Lung microvascular endothelial cell (primary cell): ENCODE measurements at regions not wholly inside any gene's neighbourhood (a gene's known extent, or its start where the extent isn't known, plus 50 kb on each side); places are given as distances from the start of the nearest gene placed in this dataset.
A peak's percentile ranks its signal among the peaks of the same experiment; 100 is the strongest.

Experiments used
- DNase-seq, 2 donors: peaks; one replicate each; pipeline versions ENCODE4 v3.0.0 to v3.0.0-alpha.2; 2010; ENCODE audit warnings: low read depth in 2 of 2

DNA sequence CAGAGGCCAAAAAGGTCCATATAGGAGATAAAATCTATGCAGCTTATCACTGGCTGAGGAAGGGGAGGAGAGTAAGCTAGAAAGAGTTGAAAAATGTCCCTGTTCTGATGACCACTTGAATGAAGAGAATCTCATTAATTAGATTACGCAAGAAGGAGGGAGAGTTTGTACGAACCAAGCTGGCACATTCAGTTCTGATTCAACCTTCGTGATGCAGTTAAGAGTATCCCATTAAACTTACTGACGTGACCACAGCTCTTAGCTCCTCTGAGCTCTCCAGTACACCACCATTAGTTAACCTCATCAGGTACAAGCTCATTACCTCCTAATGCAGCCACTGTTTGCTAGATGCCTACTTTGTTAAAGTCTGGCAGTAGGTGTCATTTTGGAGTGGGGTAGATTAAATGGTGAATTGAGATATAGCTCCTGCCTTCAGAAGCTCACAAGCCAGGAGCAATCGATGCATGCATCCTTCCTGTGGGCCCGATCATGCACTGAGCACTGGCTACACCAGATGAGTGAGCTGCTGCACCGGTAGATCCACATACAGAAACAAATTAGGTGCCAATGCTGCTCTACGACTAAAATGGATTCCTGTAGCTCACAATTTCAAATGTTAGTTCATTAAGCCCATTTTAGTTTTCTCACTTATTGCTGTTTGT, 458.3 kb downstream of the COG6 start:
- DNase-seq: no peak

DNA sequence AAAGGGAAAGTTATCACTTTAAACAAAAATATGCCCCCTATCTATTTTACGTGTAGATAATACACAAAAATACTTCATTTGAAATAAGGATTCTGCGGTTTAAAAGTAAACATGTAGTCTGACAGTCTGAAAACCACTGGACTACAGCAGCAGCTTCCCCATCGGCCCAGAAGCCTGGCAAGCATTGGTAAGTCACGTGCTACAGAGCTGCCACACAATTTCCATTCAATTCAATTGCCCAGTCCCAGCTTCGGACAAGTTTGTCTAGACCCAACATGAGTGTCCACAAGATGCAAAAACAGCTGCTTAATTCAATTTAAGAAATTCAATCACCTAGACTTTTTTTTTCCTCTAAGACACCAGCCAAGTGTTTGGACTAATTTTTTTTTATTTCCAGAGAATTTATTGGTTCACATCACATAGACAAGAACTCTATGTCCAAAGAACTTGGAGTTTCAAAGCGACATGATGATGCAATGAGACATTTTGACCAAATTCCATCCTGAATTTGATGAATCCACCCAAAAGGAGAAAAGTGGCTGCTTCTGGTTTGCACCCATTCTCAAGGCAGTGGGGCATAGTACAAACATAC, 458.9 kb downstream of the COG6 start:
- no peak for DNase-seq

DNA sequence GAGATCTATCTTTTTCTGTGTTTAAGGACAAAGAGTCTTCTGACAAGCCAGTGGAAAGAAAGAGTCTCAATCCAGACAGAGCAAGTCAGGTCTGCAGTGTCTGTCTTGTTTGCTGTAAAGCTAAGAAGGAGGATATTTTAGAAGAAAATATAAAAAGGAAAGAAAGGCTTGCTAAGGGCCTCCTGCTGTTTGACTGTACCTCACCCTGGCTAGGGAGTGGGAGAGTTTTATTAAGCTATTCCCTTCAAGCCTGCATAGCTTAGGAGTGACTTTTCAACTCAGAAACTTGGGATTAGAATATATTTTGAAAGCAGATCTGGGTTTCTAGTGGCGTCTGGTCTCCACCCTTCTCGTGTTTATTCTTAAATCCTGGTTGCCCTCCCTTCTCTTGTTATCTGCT, 460.0 kb downstream of the COG6 start:
- peak in 1 of 2 donors; percentile 27 for DNase-seq

DNA sequence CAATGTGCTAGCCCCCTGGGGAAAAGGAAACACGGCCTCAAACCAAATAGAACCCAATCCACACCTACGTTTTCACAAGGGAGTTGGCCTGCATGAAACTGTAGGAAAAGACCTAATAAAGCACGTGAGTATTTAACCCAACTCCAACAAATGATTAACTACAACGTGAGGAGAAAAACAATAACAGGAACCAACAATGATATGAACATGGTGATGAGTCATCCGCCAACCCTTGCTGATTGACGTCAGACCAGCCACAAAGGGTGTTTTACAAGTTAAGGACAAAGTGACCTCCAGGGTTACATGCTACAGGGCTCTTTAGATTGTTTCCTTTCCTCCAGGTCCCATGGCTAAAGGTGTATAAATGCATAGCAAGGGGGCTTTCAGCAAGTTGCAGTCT, 460.5 kb downstream of the COG6 start:
- DNase-seq: peak; percentile 98 to 99

DNA sequence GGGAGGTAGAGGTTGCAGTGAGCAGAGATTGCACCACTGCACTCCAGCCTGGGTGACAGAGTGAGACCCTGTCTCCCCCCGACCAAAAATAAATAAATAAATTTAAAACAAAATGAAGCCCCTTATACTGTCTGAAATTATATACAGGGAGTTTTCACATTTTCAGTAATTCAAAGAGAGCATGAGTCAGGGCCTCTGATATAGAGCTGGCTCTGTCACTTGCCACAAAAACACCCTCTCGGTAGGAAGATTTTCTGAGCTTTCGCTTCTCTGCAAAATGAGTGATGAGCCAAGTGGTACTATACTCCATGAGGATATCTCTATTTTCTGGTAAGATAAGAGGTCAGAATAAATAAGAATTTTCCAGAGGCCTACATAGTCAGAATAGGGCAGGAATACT, 462.9 kb downstream of the COG6 start:
- no peak for DNase-seq

DNA sequence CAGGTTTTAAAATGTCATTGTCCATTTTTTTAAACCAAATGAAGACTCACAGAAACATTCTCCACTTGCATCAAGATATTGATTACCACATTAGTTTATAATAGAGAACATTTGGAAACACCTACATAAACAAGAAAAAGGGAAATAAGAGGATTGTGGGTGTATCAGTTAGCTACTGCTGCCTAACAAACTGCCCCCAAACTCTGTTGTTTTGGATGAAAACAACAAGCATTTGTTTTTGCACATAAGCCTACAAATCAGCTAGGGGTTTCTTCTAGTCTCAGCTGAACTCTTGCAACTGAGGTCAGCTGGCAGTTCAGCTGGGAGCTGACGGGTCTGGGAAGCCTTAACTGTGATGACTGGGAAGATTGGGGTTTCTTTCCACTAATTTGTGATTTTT, 464.4 kb downstream of the COG6 start:
- DNase-seq: no peak

DNA sequence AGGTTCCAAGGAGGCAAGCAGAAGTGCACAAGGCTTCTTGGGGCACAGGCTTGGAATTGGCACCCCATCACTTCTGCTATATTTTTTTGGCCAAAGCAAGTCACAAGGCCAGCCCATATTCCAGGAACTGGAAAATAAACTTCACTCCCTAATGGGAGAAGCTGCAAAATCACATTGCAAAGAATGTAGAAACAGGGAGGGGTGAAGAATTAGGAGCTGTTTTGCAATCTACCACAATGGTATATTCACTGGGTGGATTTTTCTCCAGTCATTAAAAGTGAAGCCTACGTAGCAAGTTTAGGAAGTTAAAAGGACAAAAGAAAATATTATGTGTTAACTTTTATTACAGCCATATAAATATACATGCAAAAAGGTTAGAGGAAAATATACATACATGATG, 464.8 kb downstream of the COG6 start:
- DNase-seq: no peak

DNA sequence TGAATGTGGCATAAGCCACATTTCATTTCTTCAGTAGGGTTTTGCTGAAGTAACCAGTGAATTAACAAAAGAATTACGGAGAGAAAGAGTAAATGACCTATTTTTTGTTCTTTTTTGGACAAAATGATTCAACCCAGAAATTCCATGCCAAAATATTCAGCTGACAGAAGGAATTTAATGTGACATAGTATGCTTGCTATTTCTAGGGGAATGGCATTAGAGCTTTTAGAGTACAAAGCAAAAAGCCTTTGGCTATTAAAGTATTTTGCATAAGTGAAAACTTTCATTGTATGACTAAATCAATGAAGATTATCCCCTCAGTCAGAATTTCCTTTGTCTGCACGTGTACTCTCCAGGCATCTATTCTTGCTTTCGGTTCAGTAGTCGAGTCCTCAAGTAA, 465.3 kb downstream of the COG6 start:
- no peak for DNase-seq

DNA sequence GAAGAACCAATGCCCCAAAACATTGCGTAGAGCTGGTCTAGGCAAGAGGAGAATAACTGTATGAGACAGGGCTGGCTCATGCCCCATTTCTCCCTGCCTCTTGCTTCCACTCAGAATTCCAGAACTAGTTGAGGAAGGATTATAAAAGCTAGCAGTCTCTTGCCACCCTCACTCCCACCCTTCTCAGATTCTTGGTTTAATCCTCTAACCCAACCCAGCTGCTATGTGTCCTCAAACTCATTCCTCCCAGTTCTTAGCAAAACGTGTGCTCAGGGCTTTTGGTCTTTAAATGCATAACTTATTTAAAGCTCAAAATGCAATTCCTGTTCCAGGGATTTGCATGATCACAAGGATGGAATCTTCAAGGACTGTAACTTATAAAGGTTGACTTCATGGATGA, 466.3 kb downstream of the COG6 start:
- no peak for DNase-seq

DNA sequence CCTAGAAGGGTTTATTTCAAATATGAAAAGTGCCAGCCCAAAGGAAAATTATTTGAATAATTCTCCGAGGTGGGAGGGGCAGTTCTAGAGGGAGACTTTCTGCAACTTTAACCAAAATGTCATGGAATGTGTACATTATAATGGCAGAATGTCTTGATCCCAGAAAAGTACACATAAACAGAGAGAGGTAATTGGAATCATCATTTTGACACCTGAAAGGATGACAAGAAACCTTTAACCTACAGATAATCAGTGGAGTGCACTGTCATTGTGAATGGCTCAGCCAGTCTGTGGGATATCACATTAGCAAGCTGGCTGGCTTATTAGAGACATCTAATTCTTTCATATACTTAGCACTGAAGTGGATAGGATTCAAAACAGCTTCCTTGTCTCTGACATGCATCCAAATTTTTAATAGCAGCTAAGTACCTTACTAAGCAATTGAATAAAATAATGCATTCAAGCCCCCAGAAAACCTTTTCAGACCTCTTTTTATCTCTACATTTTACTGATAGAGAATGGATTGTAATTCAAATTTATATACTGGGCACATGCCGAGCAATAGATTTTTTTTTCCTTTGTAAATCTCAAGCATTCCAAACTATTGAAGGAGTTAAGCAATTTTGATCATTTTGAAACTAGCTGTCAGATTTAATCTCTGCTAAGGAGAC, 468.6 kb downstream of the COG6 start:
- DNase-seq: no peak

DNA sequence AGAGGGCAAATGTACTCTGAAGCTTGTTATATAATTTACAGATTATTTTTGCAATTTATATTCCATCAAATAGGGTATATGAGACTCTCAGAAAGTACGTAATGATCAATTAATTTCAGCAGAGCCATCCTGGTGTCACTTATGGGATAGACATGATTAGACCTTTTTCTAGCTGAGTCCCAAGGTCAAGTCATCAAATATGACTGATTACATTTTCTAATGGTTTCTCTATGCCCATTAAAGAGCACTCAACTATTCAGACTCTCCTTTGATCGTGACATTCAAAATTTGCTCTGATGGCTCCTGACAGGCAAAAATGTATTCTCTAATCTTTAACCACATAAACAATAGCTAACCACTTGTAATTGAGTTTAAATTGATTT, 469.2 kb downstream of the COG6 start:
- DNase-seq: no peak

DNA sequence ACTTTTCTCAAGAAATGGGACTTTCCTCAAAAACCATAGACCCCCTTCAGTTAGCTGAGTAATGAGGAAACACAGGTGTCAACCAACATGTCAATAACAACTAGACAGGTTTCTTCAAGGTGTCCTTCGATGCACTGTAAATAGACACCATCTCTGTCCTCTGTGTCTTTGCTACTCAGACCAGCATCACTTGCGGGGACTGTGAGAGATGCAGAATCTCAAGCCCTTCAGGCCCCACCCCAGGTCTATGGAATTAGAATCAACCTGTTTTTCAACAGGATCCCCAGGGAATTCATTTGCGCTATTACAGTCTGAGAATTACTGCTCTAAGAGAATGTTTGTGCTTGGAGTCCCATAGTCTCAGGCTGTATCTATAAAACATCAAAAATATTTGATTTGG, 469.9 kb downstream of the COG6 start:
- no peak for DNase-seq

DNA sequence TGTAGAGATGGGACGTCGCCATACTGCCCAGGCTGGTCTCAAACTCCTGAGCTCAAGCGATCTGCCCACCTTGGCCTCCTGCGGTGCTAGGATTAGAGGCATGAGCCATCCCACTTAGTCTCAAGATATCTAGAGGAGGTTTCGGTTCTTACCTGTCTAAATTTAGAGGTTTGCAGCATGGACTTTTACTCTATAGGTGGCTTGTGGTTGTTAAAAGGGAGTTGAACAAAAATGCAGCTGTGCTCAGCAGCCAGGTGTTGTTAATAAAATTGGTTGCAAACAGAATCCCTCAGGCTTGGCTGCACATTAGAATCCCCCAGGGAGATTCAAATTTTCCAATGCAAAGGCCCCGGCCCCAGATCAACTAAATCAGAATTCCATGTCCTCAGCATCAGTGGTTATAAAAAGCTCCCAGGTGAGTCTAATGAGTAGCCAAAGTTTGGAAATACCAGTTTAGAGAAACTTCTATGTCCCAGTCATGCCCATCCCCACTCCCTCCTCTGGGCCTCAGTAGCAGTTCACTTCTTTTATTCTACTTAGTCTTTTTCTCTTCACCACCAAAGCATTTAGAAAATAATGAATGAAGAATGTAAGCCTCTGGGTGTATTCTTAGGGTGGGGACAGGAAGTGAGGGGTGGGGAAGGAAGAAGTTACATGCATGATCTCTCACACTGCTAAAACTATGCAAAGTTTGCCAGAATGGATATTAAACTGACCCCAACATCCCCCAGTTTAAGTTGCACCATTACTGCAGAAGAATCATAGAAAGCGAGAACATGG, 471.0 kb downstream of the COG6 start:
- no peak for DNase-seq

DNA sequence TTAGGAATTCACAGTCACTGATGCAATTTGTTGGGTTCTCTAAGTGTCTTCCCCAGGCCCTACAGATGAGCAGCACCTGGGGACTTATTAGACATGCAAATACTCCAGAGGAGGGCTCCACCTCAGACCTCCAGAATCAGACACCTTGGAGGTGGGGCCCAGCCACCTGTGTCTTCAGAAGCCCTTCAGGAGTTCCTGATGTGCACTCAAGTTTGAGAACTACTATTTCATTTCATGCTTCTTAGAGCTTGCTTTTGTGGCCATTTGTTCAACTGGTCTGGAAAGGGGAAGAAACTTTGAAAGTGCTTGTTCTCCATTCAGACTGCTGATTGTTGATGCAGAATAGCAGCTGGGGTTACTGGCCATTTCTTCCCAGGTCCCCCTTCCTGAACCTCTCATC, 472.0 kb downstream of the COG6 start:
- DNase-seq: no peak

DNA sequence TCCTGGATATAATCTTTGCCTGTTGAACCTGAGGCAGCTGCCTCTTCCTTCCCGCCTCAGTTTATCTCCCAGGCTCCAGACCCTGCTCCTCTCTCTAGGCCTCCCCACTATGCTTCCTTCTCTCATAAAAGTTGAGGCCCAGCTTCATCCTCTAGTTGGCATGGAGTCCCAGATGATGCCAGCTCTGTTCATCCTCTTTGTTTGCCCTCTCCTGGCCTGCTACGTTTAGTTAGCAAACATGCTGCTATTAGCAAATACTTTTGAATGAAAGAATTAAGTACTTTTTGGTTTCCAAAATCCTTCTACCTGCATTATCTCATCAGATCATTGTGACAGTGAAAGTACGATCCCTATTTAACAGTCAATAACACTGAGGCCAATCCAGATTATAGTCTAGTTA, 472.5 kb downstream of the COG6 start:
- DNase-seq: no peak

DNA sequence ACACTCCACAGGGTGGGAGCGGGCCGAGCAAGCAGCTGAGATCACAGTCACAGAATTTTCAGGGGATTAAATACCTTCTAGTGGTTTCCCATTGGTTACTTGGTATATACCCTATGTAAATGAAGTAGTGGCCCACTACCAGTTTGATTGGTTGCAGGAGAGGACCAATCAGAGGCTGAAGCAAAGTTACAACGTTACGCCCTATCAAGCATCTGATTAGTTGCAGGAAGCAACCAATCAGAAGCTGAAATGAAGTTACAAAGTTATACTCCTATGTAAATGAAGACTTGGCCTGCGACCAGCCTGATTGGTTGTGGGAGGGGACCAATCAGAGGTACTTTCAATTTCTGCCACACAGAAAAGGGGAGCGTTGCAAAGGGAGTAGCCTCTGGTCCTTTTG, 474.0 kb downstream of the COG6 start:
- DNase-seq: no peak

DNA sequence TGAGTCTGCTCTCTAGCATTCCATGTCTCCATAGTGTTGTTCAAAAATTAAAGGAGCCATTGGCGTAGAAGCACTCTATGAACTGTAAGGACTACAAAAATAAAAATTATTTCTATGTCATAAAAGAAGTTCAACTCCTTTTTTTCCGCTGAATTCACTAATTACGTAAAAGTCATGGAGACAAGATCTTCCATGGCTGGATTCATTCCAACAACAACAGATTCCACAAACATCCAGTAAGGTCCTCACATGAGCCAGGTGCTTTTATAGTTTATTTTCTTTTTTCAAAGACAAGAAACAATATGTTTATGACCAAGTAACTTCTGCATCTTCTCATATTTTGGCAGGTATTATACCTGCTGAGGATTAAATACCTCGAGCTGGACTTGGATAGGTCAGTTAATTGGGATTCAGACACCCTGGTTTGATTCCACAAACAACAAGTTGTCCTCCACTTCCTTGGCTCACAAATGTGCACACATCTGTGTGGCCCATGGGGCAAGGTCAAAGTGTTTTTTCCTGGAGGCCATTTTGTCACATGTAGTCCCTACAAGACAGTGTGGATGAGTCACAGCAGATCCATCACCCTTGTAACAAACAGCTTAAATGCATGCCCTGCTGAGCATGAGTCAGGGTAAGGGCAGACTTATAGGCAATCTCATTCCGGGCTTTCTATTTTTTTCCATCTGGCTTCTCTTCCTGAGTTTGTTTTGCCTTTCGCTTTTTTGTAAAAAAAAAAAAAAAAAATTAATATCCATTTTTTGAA, 475.6 kb downstream of the COG6 start:
- peak; percentile 93 to 97 for DNase-seq

DNA sequence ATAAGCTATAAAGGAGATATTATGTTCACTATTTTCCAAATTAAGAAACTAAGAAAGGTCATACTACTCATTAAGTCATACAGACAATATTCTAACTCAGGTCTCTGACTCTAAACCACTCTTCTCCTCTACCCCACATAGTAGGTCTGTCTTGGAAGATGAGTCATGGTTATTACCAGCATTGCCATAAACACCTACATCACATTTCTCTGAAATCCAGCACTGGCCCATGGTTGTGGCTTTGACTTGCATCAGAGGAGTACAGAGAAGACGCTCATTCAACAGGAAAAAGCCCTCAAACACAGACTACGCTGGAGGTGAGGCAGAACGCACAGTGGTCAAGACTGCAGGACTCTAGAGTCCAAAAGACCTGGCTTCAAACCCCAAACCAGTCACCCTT, 476.8 kb downstream of the COG6 start:
- DNase-seq: no peak

DNA sequence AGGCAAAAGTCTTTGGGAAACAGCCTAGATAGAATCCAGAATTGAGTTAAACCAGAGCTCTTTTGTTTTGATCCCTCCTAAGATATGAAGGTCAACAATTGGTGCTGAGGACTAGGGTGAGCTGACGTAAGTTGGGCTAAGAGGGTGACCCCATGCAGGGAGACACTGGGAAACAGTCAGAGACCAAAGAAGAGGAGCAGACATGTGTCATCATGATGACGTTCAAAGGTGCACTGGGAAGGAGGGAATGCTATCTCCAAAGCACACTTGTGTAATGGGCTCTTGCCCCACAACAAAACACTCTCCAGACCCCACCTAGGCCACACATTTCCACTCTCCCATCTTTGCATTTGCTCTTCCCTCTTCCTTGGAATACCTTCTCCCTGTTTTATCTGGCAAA, 481.4 kb downstream of the COG6 start:
- no peak for DNase-seq

DNA sequence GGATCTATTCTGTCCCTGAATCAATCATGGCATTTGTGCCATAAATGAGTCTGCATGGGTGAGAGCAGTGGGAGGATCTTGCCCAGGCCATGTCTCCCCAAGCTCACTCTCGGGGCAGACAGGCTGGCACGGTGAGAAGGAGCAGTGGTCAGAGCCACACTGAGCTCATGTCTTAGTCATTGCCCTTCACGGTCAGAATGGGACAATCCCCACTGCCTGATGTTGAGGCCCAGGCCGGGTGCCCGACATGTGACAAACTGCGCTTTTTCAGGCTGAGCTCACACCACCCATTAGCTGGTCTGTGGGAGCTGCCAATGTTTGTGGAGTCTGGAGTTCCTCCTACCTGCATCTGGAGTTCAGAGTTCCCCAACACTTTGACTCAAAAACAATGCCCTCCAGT, 481.9 kb downstream of the COG6 start:
- DNase-seq: no peak

DNA sequence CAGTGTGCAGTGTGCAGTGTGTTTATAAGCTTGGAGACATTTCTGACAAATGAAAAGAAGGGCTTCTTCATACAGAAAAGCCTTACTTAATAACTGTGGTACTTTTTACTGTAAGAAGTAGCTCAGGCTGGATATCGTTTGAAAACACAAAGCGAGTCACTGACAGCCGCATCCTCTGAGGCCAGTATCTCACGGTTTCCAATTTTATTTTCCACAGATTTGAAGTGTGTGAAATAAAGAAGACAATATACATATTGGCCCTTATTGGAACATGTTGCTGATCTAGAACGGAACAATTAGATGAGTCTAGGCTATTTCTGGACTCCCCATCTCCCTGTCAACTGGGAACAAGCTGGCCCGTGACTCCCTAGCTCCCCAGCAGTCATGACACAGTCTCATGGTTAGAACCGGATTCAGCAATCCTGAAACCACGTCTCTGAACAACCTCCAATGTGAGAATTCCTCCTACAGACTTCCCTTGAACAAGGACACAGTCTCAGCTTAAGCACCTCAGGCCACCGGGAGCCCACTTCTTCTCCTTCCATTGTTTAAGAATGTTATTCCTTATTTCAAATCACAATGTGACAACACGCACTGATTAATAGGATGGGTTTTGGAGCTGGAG, 484.5 kb downstream of the COG6 start:
- DNase-seq: peak in 1 of 2 donors; percentile 55
